Kasumi-1 (cell line): ENCODE measurements at regions not wholly inside any gene's neighbourhood (a gene's known extent, or its start where the extent isn't known, plus 50 kb on each side); places are given as distances from the start of the nearest gene placed in this dataset.

Experiments used
- DNase-seq, 2 experiments: peaks; one replicate each; lab custom pipeline; 2025; lab: John Stamatoyannopoulos, UW

- no peak for DNase-seq
Observed at GRCh38 chr4:185987961-185988627, 80.9 kb upstream of the TLR3 start.

GRCh38 chr4:185991770-185992169, 77.2 kb upstream of the TLR3 start:
- no peak for DNase-seq

GRCh38 chr4:185992585-185992984, 76.4 kb upstream of the TLR3 start:
- no peak for DNase-seq

- no peak for DNase-seq
Observed at GRCh38 chr4:185993328-185993973, 75.5 kb upstream of the TLR3 start.

GRCh38 chr4:185994750-185995149, 74.2 kb upstream of the TLR3 start:
- DNase-seq: no peak

GRCh38 chr4:185995665-185996064, 73.3 kb upstream of the TLR3 start:
- no peak for DNase-seq

- DNase-seq: no peak
Observed at GRCh38 chr4:185997296-185997695, 71.7 kb upstream of the TLR3 start.

GRCh38 chr4:185998791-185999190, 70.2 kb upstream of the TLR3 start:
- DNase-seq: no peak

GRCh38 chr4:185999207-185999606, 69.7 kb upstream of the TLR3 start:
- DNase-seq: no peak

GRCh38 chr4:186002853-186003252, 66.1 kb upstream of the TLR3 start:
- DNase-seq: no peak

GRCh38 chr4:186003746-186004145, 65.2 kb upstream of the TLR3 start:
- DNase-seq: no peak

GRCh38 chr4:186008057-186008456, 60.9 kb upstream of the TLR3 start:
- no peak for DNase-seq

- DNase-seq: no peak
Observed at GRCh38 chr4:186009976-186010375, 59.0 kb upstream of the TLR3 start.

GRCh38 chr4:186010821-186011220, 58.1 kb upstream of the TLR3 start:
- DNase-seq: no peak

- no peak for DNase-seq
Observed at GRCh38 chr4:186012071-186012470, 56.9 kb upstream of the TLR3 start.

- no peak for DNase-seq
Observed at GRCh38 chr4:186013419-186014186, 55.4 kb upstream of the TLR3 start.

GRCh38 chr4:186015212-186015817, 53.6 kb upstream of the TLR3 start:
- no peak for DNase-seq

GRCh38 chr4:186016796-186017195, 52.2 kb upstream of the TLR3 start:
- no peak for DNase-seq

- DNase-seq: no peak
Observed at GRCh38 chr4:186017801-186018200, 51.2 kb upstream of the TLR3 start.

GRCh38 chr4:186018261-186018660, 50.7 kb upstream of the TLR3 start:
- no peak for DNase-seq

GRCh38 chr4:186018784-186019183, 50.2 kb upstream of the TLR3 start:
- DNase-seq: no peak
